ENCODE measurements at regions not wholly inside any gene's neighbourhood (a gene's known extent, or its start where the extent isn't known, plus 50 kb on each side); places are given as distances from the start of the nearest gene placed in this dataset.

DNA sequence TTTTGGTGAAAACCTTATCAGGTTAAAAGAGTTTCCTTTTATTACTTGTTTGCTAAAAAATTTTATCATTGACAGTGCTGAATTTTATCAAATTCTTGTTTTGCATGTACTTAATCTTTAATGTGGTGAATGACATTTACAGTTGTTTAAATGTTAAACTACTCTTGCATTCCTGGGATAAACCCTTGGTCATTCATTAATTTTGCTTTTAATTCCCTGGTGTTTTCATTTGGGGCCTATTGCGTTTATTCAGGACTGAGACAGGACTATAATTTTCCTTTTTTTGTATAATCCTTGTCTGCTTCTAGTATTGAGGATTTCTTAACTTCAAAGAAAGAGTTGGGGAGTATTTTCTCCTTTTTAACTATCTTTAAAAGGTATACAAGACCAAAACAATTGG is 98.7 kb upstream of the TLL1 start:
- TF ChIP-seq, protein P1, sequence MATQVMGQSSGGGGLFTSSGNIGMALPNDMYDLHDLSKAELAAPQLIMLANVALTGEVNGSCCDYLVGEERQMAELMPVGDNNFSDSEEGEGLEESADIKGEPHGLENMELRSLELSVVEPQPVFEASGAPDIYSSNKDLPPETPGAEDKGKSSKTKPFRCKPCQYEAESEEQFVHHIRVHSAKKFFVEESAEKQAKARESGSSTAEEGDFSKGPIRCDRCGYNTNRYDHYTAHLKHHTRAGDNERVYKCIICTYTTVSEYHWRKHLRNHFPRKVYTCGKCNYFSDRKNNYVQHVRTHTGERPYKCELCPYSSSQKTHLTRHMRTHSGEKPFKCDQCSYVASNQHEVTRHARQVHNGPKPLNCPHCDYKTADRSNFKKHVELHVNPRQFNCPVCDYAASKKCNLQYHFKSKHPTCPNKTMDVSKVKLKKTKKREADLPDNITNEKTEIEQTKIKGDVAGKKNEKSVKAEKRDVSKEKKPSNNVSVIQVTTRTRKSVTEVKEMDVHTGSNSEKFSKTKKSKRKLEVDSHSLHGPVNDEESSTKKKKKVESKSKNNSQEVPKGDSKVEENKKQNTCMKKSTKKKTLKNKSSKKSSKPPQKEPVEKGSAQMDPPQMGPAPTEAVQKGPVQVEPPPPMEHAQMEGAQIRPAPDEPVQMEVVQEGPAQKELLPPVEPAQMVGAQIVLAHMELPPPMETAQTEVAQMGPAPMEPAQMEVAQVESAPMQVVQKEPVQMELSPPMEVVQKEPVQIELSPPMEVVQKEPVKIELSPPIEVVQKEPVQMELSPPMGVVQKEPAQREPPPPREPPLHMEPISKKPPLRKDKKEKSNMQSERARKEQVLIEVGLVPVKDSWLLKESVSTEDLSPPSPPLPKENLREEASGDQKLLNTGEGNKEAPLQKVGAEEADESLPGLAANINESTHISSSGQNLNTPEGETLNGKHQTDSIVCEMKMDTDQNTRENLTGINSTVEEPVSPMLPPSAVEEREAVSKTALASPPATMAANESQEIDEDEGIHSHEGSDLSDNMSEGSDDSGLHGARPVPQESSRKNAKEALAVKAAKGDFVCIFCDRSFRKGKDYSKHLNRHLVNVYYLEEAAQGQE (IDR thresholded peaks at IDR 0.05; ENCODE audit: insufficient read depth in 1 of 2, low read depth in 2 of 2, low read length in 2 of 2), result no peak
- no peak for TF ChIP-seq SIN3A (IDR thresholded peaks at IDR 0.05; ENCODE audit: borderline replicate concordance, insufficient read depth, low read length)
- TF ChIP-seq TAF1 (IDR thresholded peaks at IDR 0.05; ENCODE audit: borderline replicate concordance, insufficient read depth, low read length), result no peak
- no peak for TF ChIP-seq POLR2AphosphoS5 (IDR thresholded peaks at IDR 0.05; ENCODE audit: low read depth, low read length)

Data from PFSK-1 (cell line).